ENCODE measurements at regions not wholly inside any gene's neighbourhood (a gene's known extent, or its start where the extent isn't known, plus 50 kb on each side); places are given as distances from the start of the nearest gene placed in this dataset.
"Not testable (repeated sequence)": the region's sequence is repeated elsewhere in the genome, so short reads cannot be mapped to it uniquely, and the experiment has no call there.

DNA sequence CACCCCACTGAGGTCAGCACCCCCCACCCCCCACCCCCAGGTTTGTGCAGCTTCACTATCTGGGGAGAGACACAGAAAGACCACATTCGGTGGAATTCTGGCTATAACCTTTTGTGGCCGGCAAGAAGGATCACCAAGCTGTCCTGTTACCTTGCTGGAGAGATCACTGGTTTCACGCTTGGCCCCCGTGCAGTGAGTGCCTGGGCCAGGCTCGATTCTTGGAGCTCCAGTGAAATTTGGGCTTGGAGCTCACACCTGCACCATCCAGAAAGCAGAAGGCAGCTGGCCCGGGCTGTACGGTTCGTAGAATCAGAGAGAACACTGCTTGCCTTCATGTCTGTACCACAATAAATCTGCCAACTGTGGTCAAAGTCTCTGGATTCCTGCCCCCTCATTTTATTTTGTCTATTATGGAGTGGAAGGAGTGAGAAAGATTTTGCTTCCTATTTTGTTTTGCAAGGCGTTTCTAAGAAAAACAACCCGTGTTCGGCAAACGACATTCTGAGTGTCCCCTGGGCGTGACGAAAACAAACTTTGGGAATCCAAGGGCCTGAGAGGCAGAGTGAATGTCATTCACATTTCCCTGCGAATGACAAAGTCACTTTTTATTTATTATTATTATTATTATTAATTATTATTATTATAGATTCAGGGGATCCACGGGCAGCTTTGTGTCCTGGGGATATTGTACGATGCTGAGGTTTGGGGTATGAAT, 2845.2 kb downstream of the RPIA start:
- H3K4me1 ChIP-seq; H3K4me3 ChIP-seq; DNase-seq; intact Hi-C loops (cut with DNase I); ATAC-seq; H3K27me3 ChIP-seq; H3K27ac ChIP-seq; H3K9me3 ChIP-seq; H3K36me3 ChIP-seq: not testable (repeated sequence)

DNA sequence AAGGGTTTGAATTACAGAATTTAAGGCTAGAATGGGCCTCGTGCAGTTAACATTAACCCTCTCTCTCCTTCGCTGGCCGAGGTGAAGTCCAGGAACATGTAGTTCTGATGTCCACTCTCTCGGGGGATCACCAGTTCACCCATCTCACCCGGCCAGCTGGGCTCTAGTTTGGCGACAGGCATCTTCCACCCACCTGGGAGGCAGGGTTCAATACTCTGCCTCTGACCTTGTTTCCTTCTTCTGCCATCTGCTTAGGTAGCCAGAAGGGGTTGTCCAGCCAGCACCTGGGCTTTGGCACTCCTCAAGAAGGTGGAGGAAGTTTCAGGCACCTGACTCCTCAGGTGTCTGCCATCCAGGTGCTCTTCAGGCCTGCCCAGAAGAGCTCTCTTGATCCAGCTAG, 2857.8 kb downstream of the RPIA start:
- H3K4me1 ChIP-seq; H3K4me3 ChIP-seq; H3K27me3 ChIP-seq; ATAC-seq; intact Hi-C loops (cut with DNase I); H3K9me3 ChIP-seq; H3K36me3 ChIP-seq; H3K27ac ChIP-seq: not testable (repeated sequence)
- DNase-seq, result peak in 2 of 4 donors; percentile 28 to 39

DNA sequence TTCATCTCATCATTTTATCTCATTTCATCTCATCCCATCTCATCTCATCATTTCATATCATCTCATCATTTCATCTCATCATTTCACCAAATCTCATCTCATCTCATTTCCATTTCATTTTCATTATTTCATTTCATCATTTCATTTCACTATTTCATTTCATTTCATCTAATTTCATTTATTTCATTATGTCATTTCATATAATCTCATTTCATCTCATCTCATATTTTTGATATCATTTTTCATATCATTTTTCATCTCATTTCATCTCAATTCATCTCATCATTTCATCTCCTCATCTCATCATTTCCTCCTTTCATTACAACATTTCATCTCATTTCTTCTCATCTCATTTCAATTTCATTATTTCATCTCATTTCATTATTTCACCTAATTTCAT, 2866.8 kb downstream of the RPIA start:
- intact Hi-C loops (cut with DNase I); H3K27me3 ChIP-seq: not testable (repeated sequence)

DNA sequence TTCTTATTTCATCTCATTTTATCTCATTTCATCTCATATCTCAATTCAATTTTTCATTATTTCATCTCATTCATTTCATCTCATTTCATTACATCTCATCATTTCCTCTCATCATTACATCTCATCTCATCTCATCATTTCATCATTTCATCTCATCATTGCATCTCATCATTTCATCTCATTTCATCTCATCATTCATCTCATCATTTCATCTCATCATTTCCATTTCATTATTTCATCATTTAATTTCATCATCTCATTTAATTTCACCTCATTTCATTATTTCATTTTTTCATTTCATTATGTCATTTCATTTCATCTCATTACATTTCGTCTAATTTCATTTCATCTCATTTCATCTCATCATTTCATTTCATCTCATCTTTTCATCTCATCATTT, 2867.8 kb downstream of the RPIA start:
- H3K27ac ChIP-seq; H3K4me1 ChIP-seq; H3K4me3 ChIP-seq; DNase-seq; intact Hi-C loops (cut with DNase I); ATAC-seq; H3K9me3 ChIP-seq; H3K36me3 ChIP-seq; H3K27me3 ChIP-seq: not testable (repeated sequence)

More for the DNA sequence above, 2866.8 kb downstream of the RPIA start:
- not testable (repeated sequence) for H3K27ac ChIP-seq, H3K36me3 ChIP-seq, DNase-seq, H3K4me3 ChIP-seq, H3K4me1 ChIP-seq, ATAC-seq, H3K9me3 ChIP-seq

DNA sequence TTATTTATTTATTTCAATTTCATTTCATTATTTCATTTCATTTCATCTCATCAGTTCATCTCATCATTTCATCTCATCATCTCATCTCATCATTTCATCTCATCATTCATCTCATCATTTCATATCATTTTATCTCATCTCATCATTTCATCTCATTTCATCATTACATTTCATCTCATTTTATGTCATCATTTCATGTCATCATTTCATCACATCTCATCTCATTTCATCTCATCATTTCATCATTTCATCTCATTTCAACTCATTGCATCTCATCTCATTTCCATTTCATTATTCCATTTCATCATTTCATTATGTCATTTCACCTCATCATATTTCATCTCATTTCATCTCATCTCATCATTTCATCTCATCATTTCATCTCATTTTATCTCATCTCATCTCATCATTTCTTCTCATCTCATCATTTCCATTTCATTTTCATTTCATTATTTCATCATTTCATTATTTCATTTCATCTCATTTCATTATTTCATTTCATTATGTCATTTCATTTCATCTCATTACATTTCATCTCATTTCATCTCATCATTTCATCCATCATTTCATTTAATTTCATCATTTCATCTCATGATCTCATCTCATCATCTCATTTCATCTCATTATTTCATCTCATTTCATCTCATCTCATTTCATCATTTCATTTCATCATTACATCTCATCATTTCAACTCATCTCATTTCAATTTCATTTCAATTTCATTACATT, 2868.6 kb downstream of the RPIA start:
- DNase-seq; H3K36me3 ChIP-seq; H3K4me1 ChIP-seq; intact Hi-C loops (cut with DNase I); H3K27ac ChIP-seq; H3K4me3 ChIP-seq; ATAC-seq; H3K27me3 ChIP-seq; H3K9me3 ChIP-seq: not testable (repeated sequence)

DNA sequence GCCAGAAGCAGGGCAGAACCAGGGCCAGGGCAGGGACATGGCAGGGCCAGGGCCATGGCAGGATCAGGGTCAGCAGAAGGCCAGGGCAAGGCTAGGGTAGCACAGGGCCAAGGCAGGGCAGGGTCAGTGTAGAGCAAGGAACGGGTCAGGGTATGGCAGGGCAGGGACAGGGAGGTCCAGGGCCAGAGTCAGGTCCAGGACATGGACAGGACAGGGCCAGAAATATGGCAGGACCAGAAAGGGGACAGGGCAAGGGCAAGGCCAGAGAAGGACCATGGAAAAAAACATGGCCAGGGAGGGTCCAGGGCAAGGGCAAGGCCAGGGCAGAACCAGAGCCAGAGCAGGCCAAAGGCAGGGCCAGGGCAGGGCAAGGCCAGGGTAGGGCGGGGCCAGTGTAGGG, 2870.7 kb downstream of the RPIA start:
- H3K27me3 ChIP-seq; H3K4me1 ChIP-seq; ATAC-seq; intact Hi-C loops (cut with DNase I); H3K4me3 ChIP-seq; H3K36me3 ChIP-seq; H3K9me3 ChIP-seq; DNase-seq; H3K27ac ChIP-seq: not testable (repeated sequence)

DNA sequence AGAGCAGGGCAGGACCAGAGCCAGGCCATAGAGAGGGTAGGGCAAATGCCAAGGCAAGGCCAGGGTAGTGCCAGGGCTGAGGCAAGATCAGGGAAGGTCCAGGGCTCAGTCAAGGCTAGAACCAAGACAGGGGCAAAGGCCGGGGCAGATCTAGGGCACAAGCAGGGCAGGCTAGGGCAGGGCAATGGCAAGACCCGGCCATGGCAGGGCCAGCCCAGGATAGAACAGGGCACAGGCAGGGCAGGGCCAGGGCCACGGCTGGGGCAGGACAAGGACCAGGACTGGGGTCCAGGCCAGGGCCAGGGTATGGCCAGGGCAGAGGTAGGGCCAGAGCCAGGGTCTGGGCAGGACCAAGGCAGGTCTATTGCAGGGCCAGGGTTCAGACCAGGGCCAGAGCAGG, 2873.2 kb downstream of the RPIA start:
- peak in 1 of 4 donors; percentile 53 for DNase-seq

DNA sequence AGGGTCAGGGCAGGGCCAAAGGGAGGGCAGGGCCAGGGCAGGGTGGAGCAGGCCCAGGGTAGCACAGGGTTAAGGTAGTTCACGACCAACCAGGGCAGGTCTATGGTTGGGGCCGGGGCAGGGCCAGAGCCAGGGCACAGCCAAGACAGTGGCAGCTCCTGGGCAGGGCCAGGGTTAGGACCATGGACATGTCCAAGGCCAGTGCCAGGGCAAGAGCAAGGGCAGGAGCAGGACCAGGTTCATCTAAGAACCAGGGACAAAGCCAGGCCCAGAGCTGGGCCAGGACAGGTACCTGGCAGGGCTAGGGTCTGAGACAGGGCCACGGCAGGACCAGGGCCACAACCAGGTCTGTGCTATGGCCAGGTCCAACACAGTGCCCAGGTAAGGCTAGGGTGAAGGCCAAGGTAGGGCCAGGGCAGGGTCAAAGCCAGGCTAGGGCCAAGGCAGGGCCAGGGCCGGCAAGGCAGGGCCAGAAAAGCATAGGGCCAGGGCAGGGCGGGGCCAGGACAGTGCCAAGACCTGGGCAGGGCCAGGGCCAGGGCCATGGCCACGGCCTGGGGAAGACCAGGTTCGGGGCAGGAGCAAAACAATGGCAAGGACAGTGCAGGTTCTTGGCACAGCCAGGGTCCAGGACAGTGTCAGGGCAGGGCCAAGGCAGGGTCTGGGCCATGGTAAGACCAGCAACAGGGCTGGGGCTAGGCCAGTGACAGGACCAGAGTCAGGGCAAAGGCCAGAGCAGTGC, 2874.4 kb downstream of the RPIA start:
- H3K9me3 ChIP-seq; H3K4me3 ChIP-seq; H3K27me3 ChIP-seq; H3K4me1 ChIP-seq; H3K36me3 ChIP-seq; H3K27ac ChIP-seq; intact Hi-C loops (cut with DNase I); ATAC-seq: not testable (repeated sequence)
- peak in 1 of 4 donors; percentile 79 for DNase-seq

More for the DNA sequence above, 2873.2 kb downstream of the RPIA start:
- H3K4me1 ChIP-seq; H3K27me3 ChIP-seq; intact Hi-C loops (cut with DNase I); H3K9me3 ChIP-seq; H3K4me3 ChIP-seq; H3K27ac ChIP-seq; H3K36me3 ChIP-seq; ATAC-seq: not testable (repeated sequence)

DNA sequence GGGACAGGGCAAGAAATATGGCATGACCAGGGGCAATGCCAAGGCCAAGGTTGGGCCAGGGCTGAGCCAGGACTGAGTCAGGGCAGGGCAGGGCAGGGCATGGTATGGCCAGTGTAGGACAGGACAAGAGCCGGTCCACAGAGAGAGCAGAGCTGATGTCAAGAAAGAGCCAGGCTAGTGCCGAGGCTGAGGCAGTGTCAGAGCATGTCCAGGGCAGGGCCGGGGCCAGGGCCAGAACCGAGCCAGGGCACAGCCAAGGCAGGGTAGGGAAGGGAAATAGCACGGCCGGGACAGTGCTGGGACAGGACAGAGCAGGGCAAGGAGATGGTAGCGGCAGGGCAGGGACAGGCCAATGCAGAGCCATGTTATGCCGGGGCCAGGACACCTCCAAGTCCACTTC, 2875.1 kb downstream of the RPIA start:
- H3K27ac ChIP-seq; H3K4me3 ChIP-seq; H3K27me3 ChIP-seq; H3K36me3 ChIP-seq; H3K4me1 ChIP-seq; H3K9me3 ChIP-seq; intact Hi-C loops (cut with DNase I); ATAC-seq: not testable (repeated sequence)
- peak in 1 of 4 donors; percentile 48 for DNase-seq

DNA sequence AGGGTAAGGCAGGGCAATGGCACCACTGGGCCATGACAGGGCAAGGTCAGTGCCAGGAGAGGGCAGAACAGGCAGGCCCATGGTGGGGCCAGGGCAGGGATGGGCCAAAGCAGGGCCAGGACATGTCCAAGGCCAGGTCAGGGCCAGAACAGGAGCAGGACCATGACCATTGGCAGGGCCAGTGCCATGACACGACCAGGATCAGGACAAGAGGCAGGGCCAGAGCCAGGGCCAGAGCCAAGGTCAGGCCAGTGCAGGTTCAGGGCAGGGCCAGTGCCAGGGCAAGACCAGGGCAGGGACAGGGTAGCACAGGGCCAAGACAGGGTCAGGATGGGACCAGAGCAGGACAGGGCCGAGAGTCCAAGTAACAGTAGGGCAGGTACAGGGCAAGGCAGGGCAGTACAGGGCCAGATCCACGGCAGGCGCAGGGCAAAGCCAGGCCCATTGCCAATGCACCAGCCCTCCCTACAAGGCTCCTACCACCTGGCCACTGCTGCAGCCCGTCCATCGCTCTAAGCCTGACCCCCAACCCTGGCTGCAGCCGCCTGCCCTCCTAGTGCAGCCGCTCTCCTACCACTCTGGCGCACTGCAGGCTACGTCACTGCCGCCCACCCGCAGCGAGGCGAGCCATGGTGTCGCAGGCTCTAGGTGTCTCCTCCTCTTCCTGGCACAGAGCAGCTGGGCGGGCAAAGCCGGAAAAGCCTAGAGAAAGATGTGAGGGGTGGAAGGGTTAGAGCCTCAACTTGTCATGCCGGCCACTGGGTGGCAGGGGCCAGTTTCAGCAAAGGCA, 2876.3 kb downstream of the RPIA start:
- H3K27ac ChIP-seq; H3K9me3 ChIP-seq; H3K36me3 ChIP-seq; H3K27me3 ChIP-seq; intact Hi-C loops (cut with DNase I); H3K4me1 ChIP-seq; H3K4me3 ChIP-seq; ATAC-seq: not testable (repeated sequence)
- DNase-seq, result peak in 1 of 4 donors; percentile 63

DNA sequence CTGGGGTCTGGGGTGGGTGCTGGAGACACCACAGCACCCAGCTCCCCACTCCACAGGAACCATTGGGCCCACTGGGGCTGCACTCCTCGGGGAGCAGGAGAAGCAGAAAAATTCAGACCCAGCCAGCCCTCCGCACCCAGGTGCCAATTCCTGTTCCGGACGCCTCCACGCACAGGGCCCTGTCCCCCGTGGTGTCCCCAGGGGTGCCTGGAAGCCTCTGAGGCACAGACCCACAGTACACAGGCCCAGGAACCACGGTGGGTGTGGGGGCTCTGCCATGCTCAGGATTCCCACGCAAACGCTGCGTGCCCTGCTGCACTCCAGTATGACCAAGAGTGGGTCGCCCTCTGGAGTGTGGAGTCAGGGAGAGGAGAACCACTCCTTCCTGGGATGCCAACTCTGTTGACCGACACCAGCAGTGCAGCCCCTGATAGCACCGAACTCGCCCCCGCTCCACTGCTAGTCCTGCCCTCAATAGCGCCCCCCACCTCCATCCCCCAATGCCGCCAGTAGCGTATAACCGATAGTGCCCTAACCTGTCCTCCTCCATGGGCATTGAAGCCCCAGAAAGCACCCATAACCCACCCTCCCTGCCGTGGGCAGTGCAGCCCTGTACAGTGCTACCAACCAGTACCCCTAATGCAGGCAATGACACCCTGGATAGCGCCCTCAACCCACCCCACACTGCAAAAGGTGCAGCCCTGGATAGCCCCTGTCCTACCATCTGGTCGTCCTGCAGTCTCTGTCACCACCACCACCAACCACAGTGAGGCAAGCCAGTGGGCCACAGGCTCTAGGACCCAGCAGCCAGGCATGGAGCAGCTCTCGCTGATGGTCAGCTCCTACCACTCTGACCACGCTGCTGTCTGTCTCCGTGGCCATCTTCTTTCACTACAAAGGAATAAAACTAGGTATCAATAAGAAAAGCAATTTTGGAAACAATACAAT, 2877.2 kb downstream of the RPIA start:
- DNase-seq; H3K4me1 ChIP-seq; H3K9me3 ChIP-seq; intact Hi-C loops (cut with DNase I); H3K4me3 ChIP-seq; H3K36me3 ChIP-seq; ATAC-seq; H3K27ac ChIP-seq; H3K27me3 ChIP-seq: not testable (repeated sequence)

Data from left lung (tissue), 4 donors.